ENCODE measurements at regions not wholly inside any gene's neighbourhood (a gene's known extent, or its start where the extent isn't known, plus 50 kb on each side); places are given as distances from the start of the nearest gene placed in this dataset.

- no peak overlapping the region for H3K4me3 ChIP-seq (replicated peaks; ENCODE audit: low read depth, low read length)
- no peak for DNase-seq (ENCODE audit: extremely low read depth, low read depth)
- TF ChIP-seq CTCF (IDR thresholded peaks at IDR 0.05; ENCODE audit: low read depth, low read length, missing control alignments): no peak
These were observed 1477.6 kb downstream of the UQCRFS1 start for GRCh38 chr19:27735314-27735713.

- DNase-seq (ENCODE audit: extremely low read depth, low read depth): no peak
- no peak overlapping the region for H3K4me3 ChIP-seq (replicated peaks; ENCODE audit: low read depth, low read length)
- no peak for TF ChIP-seq CTCF (IDR thresholded peaks at IDR 0.05; ENCODE audit: low read depth, low read length, missing control alignments)
These were observed 1478.3 kb downstream of the UQCRFS1 start for GRCh38 chr19:27734496-27735220.

GRCh38 chr19:27733551-27734266 is 1479.2 kb downstream of the UQCRFS1 start:
- DNase-seq (ENCODE audit: extremely low read depth, low read depth): no peak
- TF ChIP-seq CTCF (IDR thresholded peaks at IDR 0.05; ENCODE audit: low read depth, low read length, missing control alignments): no peak
- no peak overlapping the region for H3K4me3 ChIP-seq (replicated peaks; ENCODE audit: low read depth, low read length)

GRCh38 chr19:27729332-27729731 is 1483.6 kb downstream of the UQCRFS1 start:
- H3K4me3 ChIP-seq (replicated peaks; ENCODE audit: low read depth, low read length): no peak overlapping the region
- no peak for DNase-seq (ENCODE audit: extremely low read depth, low read depth)
- TF ChIP-seq CTCF (IDR thresholded peaks at IDR 0.05; ENCODE audit: low read depth, low read length, missing control alignments): no peak

- no peak overlapping the region for H3K4me3 ChIP-seq (replicated peaks; ENCODE audit: low read depth, low read length)
- no peak for TF ChIP-seq CTCF (IDR thresholded peaks at IDR 0.05; ENCODE audit: low read depth, low read length, missing control alignments)
- DNase-seq (ENCODE audit: extremely low read depth, low read depth): no peak
These were observed 1490.3 kb downstream of the UQCRFS1 start for GRCh38 chr19:27722625-27723024.

- no peak for TF ChIP-seq CTCF (IDR thresholded peaks at IDR 0.05; ENCODE audit: low read depth, low read length, missing control alignments)
- DNase-seq (ENCODE audit: extremely low read depth, low read depth): no peak
- no peak overlapping the region for H3K4me3 ChIP-seq (replicated peaks; ENCODE audit: low read depth, low read length)
These were observed 1492.8 kb downstream of the UQCRFS1 start for GRCh38 chr19:27720155-27720554.
